Loucy (cell line): ENCODE measurements at regions not wholly inside any gene's neighbourhood (a gene's known extent, or its start where the extent isn't known, plus 50 kb on each side); places are given as distances from the start of the nearest gene placed in this dataset.

Source experiments
- H2AFZ ChIP-seq: fragments of 200-600 bp; sonication (generic); 2 replicates; pipeline ENCODE4 v1.6.0; 2016; ENCODE audit warnings: antibody characterized with exemption, mild to moderate bottlenecking, low read length, moderate library complexity
- H3F3A ChIP-seq: fragments of 200-600 bp; 2 replicates; pipeline ENCODE4 v1.6.0; 2016; ENCODE audit warnings: antibody characterized with exemption, low read depth, mild to moderate bottlenecking
- H3K27me3 ChIP-seq: fragments of 200-600 bp; sonication (generic); 2 replicates; pipeline ENCODE4 v1.6.1; 2014; ENCODE audit warnings: low read length, mild to moderate bottlenecking; ENCODE audit not compliant: insufficient read depth, poor library complexity, severe bottlenecking
- H3K36me3 ChIP-seq: fragments of 200-600 bp; sonication (generic); 2 replicates; pipeline ENCODE4 v1.6.1; 2016; ENCODE audit warnings: low read length; ENCODE audit not compliant: insufficient read depth
- H3K4me1 ChIP-seq: fragments of 200-600 bp; sonication (generic); 2 replicates; pipeline ENCODE4 v1.5.1; 2014; ENCODE audit warnings: low read length, mild to moderate bottlenecking; ENCODE audit not compliant: insufficient read depth, poor library complexity, severe bottlenecking
- H3K4me2 ChIP-seq: fragments of 200-600 bp; sonication (generic); 2 replicates; pipeline ENCODE4 v1.6.0; 2014; ENCODE audit warnings: antibody characterized with exemption, low read length, low read depth, mild to moderate bottlenecking; ENCODE audit not compliant: poor library complexity, severe bottlenecking
- H3K4me3 ChIP-seq: fragments of 200-600 bp; sonication (generic); 2 replicates; pipeline ENCODE4 v1.5.1; 2014; ENCODE audit warnings: low read length, mild to moderate bottlenecking, mixed read lengths; ENCODE audit not compliant: poor library complexity, severe bottlenecking
- H3K79me2 ChIP-seq: fragments of 200-600 bp; sonication (generic); 2 replicates; pipeline ENCODE4 v1.6.1; 2014; ENCODE audit warnings: low read length; ENCODE audit not compliant: insufficient read depth
- H3K9ac ChIP-seq: fragments of 200-600 bp; sonication (generic); 2 replicates; pipeline ENCODE4 v1.6.0; 2014; ENCODE audit warnings: mild to moderate bottlenecking, low read depth, low read length, moderate library complexity; ENCODE audit not compliant: poor library complexity, severe bottlenecking
- H3K9me2 ChIP-seq: fragments of 200-600 bp; sonication (generic); replicated peaks from 2 replicates; pipeline ENCODE4 v1.6.1; 2016; ENCODE audit warnings: low read depth, low read length, mixed read lengths
- H3K9me3 ChIP-seq: fragments of 200-600 bp; sonication (generic); 2 replicates; pipeline ENCODE4 v1.6.1; 2014; ENCODE audit warnings: mild to moderate bottlenecking, antibody characterized with exemption, low read length, low read depth; ENCODE audit not compliant: insufficient read depth
- H4K20me1 ChIP-seq: fragments of 200-600 bp; sonication (generic); 2 replicates; pipeline ENCODE4 v1.6.0; 2014; ENCODE audit warnings: antibody characterized with exemption, low read length, mild to moderate bottlenecking; ENCODE audit not compliant: insufficient read depth, poor library complexity, severe bottlenecking
- CTCF ChIP-seq: fragments of 200-600 bp; sonication (generic); conservative IDR thresholded peaks from 2 replicates; pipeline ENCODE4 v1.5.1; 2014; ENCODE audit warnings: mild to moderate bottlenecking, antibody characterized with exemption, low read length
- EZH2phosphoT487 ChIP-seq: fragments of 200-600 bp; IDR thresholded peaks from 2 replicates; pipeline ENCODE4 v1.6.1; 2018; ENCODE audit warnings: antibody characterized with exemption, mild to moderate bottlenecking, moderate library complexity, borderline replicate concordance

GRCh38 chr3:10602769-10603768 is 97.7 kb upstream of the ATP2B2 start:
- Histone ChIP-seq H3K4me1 (peaks cover 8% of the 10 kb centered on the region), H3K4me2 (no peak overlapping the region)

DNA sequence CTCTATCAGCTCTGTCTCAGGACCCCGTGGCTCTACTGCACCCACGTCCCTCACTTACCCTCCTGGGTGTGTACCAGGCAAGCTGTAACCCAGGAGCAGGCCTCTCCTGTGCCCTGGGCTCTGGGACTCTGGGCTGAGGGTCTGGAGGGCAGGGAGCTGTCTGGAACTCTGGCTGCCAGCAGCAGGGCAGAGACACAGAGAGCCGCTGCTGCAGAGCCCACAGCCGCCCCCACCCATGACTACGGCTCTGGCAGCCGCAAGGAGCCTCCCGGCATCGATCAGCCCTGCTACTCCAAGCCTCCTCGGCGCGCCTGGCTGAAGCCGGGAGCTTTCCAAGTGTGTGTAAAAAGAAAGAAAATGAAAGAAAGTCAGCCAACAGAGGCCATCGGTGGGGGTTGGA is 103.7 kb upstream of the ATP2B2 start:
- no peak overlapping the region for H2AFZ ChIP-seq
- H4K20me1 ChIP-seq = no peaks in the 10 kb centered on the region
- H3K4me3 ChIP-seq = no peak overlapping the region
- H3K79me2 ChIP-seq = no peaks in the 10 kb centered on the region
- H3K36me3 ChIP-seq = no peaks in the 10 kb centered on the region
- H3K4me1 ChIP-seq = no peaks in the 10 kb centered on the region
- H3K9ac ChIP-seq = no peak overlapping the region
- no peaks in the 10 kb centered on the region for H3K9me2 ChIP-seq
- H3K27me3 ChIP-seq = no peaks in the 10 kb centered on the region
- TF ChIP-seq EZH2phosphoT487 (no peak), CTCF (no peak)
- H3F3A ChIP-seq = no peaks in the 10 kb centered on the region
- no peak overlapping the region for H3K4me2 ChIP-seq
- peaks cover 8% of the 10 kb centered on the region; the same call in 1 of the 2 replicates for H3K9me3 ChIP-seq

More at GRCh38 chr3:10602769-10603768, 97.7 kb upstream of the ATP2B2 start:
- no peaks in the 10 kb centered on the region for H3F3A ChIP-seq
- no peak overlapping the region for H2AFZ ChIP-seq
- H3K4me3 ChIP-seq = no peak overlapping the region
- TF ChIP-seq EZH2phosphoT487 (no peak), CTCF (no peak)
- H3K9me3 ChIP-seq = no peaks in the 10 kb centered on the region
- no peaks in the 10 kb centered on the region for H3K79me2 ChIP-seq
- H4K20me1 ChIP-seq = no peaks in the 10 kb centered on the region
- H3K36me3 ChIP-seq = no peaks in the 10 kb centered on the region
- H3K9ac ChIP-seq = no peak overlapping the region
- no peaks in the 10 kb centered on the region for H3K9me2 ChIP-seq
- no peaks in the 10 kb centered on the region for H3K27me3 ChIP-seq

GRCh38 chr3:10614168-10614567 is 108.8 kb upstream of the ATP2B2 start:
- no peaks in the 10 kb centered on the region for H3K27me3 ChIP-seq
- TF ChIP-seq CTCF = no peak
- TF ChIP-seq EZH2phosphoT487 = no peak
- no peaks in the 10 kb centered on the region for H3K4me1 ChIP-seq
- no peak overlapping the region for H3K4me2 ChIP-seq
- H3K9me3 ChIP-seq = peaks cover 8% of the 10 kb centered on the region; the same call in 1 of the 2 replicates
- H3K79me2 ChIP-seq = no peaks in the 10 kb centered on the region
- no peaks in the 10 kb centered on the region for H4K20me1 ChIP-seq
- no peaks in the 10 kb centered on the region for H3K36me3 ChIP-seq
- H3F3A ChIP-seq = no peaks in the 10 kb centered on the region
- no peak overlapping the region for H3K9ac ChIP-seq
- H2AFZ ChIP-seq = no peak overlapping the region
- no peak overlapping the region for H3K4me3 ChIP-seq
- H3K9me2 ChIP-seq = no peaks in the 10 kb centered on the region
